IMR-90 (cell line): ENCODE measurements at regions not wholly inside any gene's neighbourhood (a gene's known extent, or its start where the extent isn't known, plus 50 kb on each side); places are given as distances from the start of the nearest gene placed in this dataset.

ENCODE experiments used
- ATAC-seq: fragments of 200-7000 bp; cut with Tn5 transposase; 2 replicates; pipeline ENCODE4 v1.9.1; 2020; ENCODE audit warnings: low read depth, mild to moderate bottlenecking, moderate library complexity
- BruUV-seq: library from RNA; stranded (reverse); fragments of 400-500 nt; replicated peaks from 2 replicates; lab custom pipeline; 2021; lab: Mats Ljungman, UMichigan
- CTCF ChIA-PET: fragments of 300-600 bp; formaldehyde crosslinking; extraction: SDS; loops from one replicate; lab custom pipeline; 2021; ENCODE audit warnings: antibody characterized with exemption; lab: Yijun Ruan, JAX
- POLR2A ChIA-PET: fragments of 300-600 bp; sonication (Branson Sonifier 250); formaldehyde crosslinking; loops from one replicate; lab custom pipeline; 2022; ENCODE audit warnings: antibody characterized with exemption; ENCODE audit not compliant: unreplicated experiment; lab: Charles Lee
- DNase-seq: peaks from one replicate; pipeline ENCODE4 v3.0.0; 2013
- H2AFZ ChIP-seq: replicated peaks from 2 replicates; pipeline ENCODE3; 2013; ENCODE audit warnings: low read length, mild to moderate bottlenecking; ENCODE audit not compliant: poor library complexity
- H2AK5ac ChIP-seq: 2 replicates; pipeline ENCODE4 v1.6.1; 2013; ENCODE audit warnings: low read depth, low read length, inconsistent platforms
- H2AK9ac ChIP-seq: replicated peaks from 2 replicates; pipeline ENCODE3; 2013; ENCODE audit warnings: mild to moderate bottlenecking, low read depth, low read length, moderate library complexity; ENCODE audit not compliant: poor library complexity
- H2BK120ac ChIP-seq: 2 replicates; pipeline ENCODE4 v1.6.1; 2013; ENCODE audit warnings: low read depth, low read length, inconsistent platforms
- H2BK15ac ChIP-seq: 3 replicates; pipeline ENCODE4 v1.6.1; 2013; ENCODE audit warnings: low read depth, low read length, inconsistent platforms
- H2BK20ac ChIP-seq: 2 replicates; pipeline ENCODE4 v1.6.1; 2013; ENCODE audit warnings: low read depth, mild to moderate bottlenecking, inconsistent platforms, low read length, moderate library complexity
- H2BK5ac ChIP-seq: 2 replicates; pipeline ENCODE4 v1.6.1; 2013; ENCODE audit warnings: mild to moderate bottlenecking, low read depth, low read length, inconsistent platforms; ENCODE audit not compliant: poor library complexity, severe bottlenecking
- H3K14ac ChIP-seq: replicated peaks from 2 replicates; pipeline ENCODE4 v1.6.1; 2013; ENCODE audit warnings: low read depth, low read length, inconsistent platforms
- H3K18ac ChIP-seq: 2 replicates; pipeline ENCODE4 v1.6.1; 2013; ENCODE audit warnings: low read depth, low read length, control low read depth
- H3K23ac ChIP-seq: 2 replicates; pipeline ENCODE4 v1.6.1; 2013; ENCODE audit warnings: low read depth, low read length, inconsistent platforms
- H3K27ac ChIP-seq: 2 replicates; pipeline ENCODE4 v1.5.1; 2013; ENCODE audit warnings: mild to moderate bottlenecking, control low read depth, low read length; ENCODE audit not compliant: insufficient read depth
- H3K27me3 ChIP-seq: 2 replicates; pipeline ENCODE4 v1.6.1; 2013; ENCODE audit warnings: low read length; ENCODE audit not compliant: control insufficient read depth, insufficient read depth
- H3K36me3 ChIP-seq: 2 replicates; pipeline ENCODE4 v1.6.1; 2013; ENCODE audit warnings: low read length, mixed read lengths; ENCODE audit not compliant: control insufficient read depth, insufficient read depth
- H3K4ac ChIP-seq: 2 replicates; pipeline ENCODE4 v1.6.1; 2013; ENCODE audit warnings: low read depth, low read length, inconsistent platforms
- H3K4me1 ChIP-seq: 2 replicates; pipeline ENCODE4 v1.6.1; 2013; ENCODE audit warnings: low read length, mixed read lengths; ENCODE audit not compliant: control insufficient read depth, insufficient read depth
- H3K4me2 ChIP-seq: 2 replicates; pipeline ENCODE4 v1.6.1; 2013; ENCODE audit warnings: low read depth, mild to moderate bottlenecking, control low read depth, low read length, moderate library complexity
- H3K4me3 ChIP-seq: 2 replicates; pipeline ENCODE4 v1.5.1; 2013; ENCODE audit warnings: low read depth, mild to moderate bottlenecking, control low read depth, low read length, moderate library complexity; ENCODE audit not compliant: insufficient read depth
- H3K56ac ChIP-seq: 2 replicates; pipeline ENCODE4 v1.6.1; 2013; ENCODE audit warnings: low read length, inconsistent platforms; ENCODE audit not compliant: insufficient read depth; ENCODE audit errors: extremely low read depth
- H3K79me1 ChIP-seq, 2 experiments: 2 replicates each; pipeline ENCODE4 v1.6.1; 2013; ENCODE audit warnings: low read length in 2 of 2, inconsistent platforms in 1 of 2, low read depth in 1 of 2
- H3K9ac ChIP-seq: 2 replicates; pipeline ENCODE4 v1.6.1; 2013; ENCODE audit warnings: low read depth, low read length, control low read depth
- H3K9me1 ChIP-seq: 2 replicates; pipeline ENCODE4 v1.6.1; 2013; ENCODE audit warnings: low read length, inconsistent platforms; ENCODE audit not compliant: insufficient read depth
- H3K9me3 ChIP-seq: 2 replicates; pipeline ENCODE4 v1.6.1; 2013; ENCODE audit warnings: low read length; ENCODE audit not compliant: control insufficient read depth, insufficient read depth
- H4K20me1 ChIP-seq: 2 replicates; pipeline ENCODE4 v1.6.1; 2013; ENCODE audit warnings: low read length, inconsistent platforms; ENCODE audit not compliant: insufficient read depth
- H4K5ac ChIP-seq: 2 replicates; pipeline ENCODE4 v1.6.1; 2013; ENCODE audit warnings: mild to moderate bottlenecking, low read depth, low read length, control low read depth
- H4K8ac ChIP-seq, 2 experiments: 2 replicates each; pipeline ENCODE4 v1.6.1; 2013; ENCODE audit warnings: low read depth in 2 of 2, low read length in 2 of 2, control low read depth in 1 of 2, inconsistent platforms in 1 of 2
- H4K91ac ChIP-seq: 2 replicates; pipeline ENCODE4 v1.6.1; 2013; ENCODE audit warnings: low read depth, low read length, inconsistent platforms; ENCODE audit not compliant: insufficient read depth
- MXI1 ChIP-seq: IDR thresholded peaks from 2 replicates; pipeline ENCODE4 v1.6.1; 2012; ENCODE audit warnings: low read depth, mild to moderate bottlenecking, low read length, moderate library complexity, borderline replicate concordance
- WGBS, 2 experiments: methylation state at CpG; one replicate each; pipeline versions ENCODE4 v1.1.5 to v1.1.7; 2013; ENCODE audit warnings: missing lambda C conversion rate in 2 of 2; ENCODE audit not compliant: insufficient read length in 1 of 2; ENCODE audit errors: extremely low coverage in 2 of 2; 5-methylcytosine and 5-hydroxymethylcytosine counted together
- dilution Hi-C: fragments of 300-500 bp; cut with HindIII; formaldehyde crosslinking; loops from one replicate; pipeline ENCODE4 v1.14.3; 2018; ENCODE audit warnings: low sequenced_read_pairs; ENCODE audit not compliant: unreplicated experiment
- in situ Hi-C: fragments of 300-500 bp; cut with MboI; formaldehyde crosslinking; loops from 3 replicates; pipeline ENCODE4 v1.14.3; 2019; ENCODE audit warnings: low sequenced_read_pairs, inconsistent platforms, mixed read lengths
- intact Hi-C: fragments of 100-400 bp; cut with micrococcal nuclease; formaldehyde crosslinking; loops from 2 replicates; pipeline ENCODE4 v1.10.0; 2022
- TF ChIP-seq, protein P1 (sequence below): fragments of 150-350 bp; IDR thresholded peaks from 2 replicates; pipeline ENCODE4 v1.6.1; 2016; ENCODE audit warnings: low read depth, mild to moderate bottlenecking, low read length, moderate library complexity, borderline replicate concordance
- TF ChIP-seq, protein P2 (sequence below): conservative IDR thresholded peaks from 2 replicates; pipeline ENCODE4 v1.5.1; 2012; ENCODE audit warnings: mild to moderate bottlenecking, low read depth, low read length, improper control_type of control experiment

DNA sequence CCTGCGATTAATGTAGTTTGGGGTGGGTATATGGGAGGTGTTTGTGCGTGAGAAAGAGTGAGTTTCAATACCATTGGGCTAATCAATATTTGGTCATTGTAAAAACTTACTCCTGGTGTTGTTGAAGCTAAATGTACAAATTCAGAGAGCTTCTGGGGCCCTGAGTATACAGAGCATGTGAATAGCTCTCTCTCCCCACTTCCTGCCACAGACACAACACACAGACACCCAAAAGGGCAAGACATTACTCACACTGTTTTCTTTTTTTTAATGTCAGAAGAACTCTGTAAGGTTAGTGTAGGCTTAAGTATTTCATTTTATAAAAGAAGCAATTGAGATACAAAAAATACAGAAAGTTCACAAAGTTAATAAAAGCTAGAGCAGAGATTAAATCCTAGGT lies 151.3 kb upstream of the KCNIP4 start:
- POLR2A ChIA-PET = no interaction called here
- H3K9me3 ChIP-seq = no peaks in the 10 kb centered on the region
- DNase-seq (no peak), ATAC-seq (no peak)
- H2AFZ ChIP-seq = no peak overlapping the region
- BruUV-seq = no TSS peak
- H3K9me1 ChIP-seq = no peaks in the 10 kb centered on the region
- no peaks in the 10 kb centered on the region for H3K4me1 ChIP-seq
- no peak overlapping the region for H3K14ac ChIP-seq
- dilution Hi-C loops (no loop called here), in situ Hi-C loops (no loop called here), intact Hi-C loops (no loop called here)
- no peak overlapping the region for H4K5ac ChIP-seq
- H3K36me3 ChIP-seq = no peaks in the 10 kb centered on the region
- no peaks in the 10 kb centered on the region for H3K27me3 ChIP-seq
- no peak overlapping the region for H4K91ac ChIP-seq
- no peaks in the 10 kb centered on the region for H3K79me1 ChIP-seq
- no peak overlapping the region for H2BK20ac ChIP-seq
- no peak overlapping the region for H2AK9ac ChIP-seq
- H3K18ac ChIP-seq = no peak overlapping the region
- no peak overlapping the region for H2BK5ac ChIP-seq
- TF ChIP-seq, protein P1, sequence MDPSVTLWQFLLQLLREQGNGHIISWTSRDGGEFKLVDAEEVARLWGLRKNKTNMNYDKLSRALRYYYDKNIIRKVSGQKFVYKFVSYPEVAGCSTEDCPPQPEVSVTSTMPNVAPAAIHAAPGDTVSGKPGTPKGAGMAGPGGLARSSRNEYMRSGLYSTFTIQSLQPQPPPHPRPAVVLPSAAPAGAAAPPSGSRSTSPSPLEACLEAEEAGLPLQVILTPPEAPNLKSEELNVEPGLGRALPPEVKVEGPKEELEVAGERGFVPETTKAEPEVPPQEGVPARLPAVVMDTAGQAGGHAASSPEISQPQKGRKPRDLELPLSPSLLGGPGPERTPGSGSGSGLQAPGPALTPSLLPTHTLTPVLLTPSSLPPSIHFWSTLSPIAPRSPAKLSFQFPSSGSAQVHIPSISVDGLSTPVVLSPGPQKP = no peak
- TF ChIP-seq MXI1 = no peak
- TF ChIP-seq, protein P2, sequence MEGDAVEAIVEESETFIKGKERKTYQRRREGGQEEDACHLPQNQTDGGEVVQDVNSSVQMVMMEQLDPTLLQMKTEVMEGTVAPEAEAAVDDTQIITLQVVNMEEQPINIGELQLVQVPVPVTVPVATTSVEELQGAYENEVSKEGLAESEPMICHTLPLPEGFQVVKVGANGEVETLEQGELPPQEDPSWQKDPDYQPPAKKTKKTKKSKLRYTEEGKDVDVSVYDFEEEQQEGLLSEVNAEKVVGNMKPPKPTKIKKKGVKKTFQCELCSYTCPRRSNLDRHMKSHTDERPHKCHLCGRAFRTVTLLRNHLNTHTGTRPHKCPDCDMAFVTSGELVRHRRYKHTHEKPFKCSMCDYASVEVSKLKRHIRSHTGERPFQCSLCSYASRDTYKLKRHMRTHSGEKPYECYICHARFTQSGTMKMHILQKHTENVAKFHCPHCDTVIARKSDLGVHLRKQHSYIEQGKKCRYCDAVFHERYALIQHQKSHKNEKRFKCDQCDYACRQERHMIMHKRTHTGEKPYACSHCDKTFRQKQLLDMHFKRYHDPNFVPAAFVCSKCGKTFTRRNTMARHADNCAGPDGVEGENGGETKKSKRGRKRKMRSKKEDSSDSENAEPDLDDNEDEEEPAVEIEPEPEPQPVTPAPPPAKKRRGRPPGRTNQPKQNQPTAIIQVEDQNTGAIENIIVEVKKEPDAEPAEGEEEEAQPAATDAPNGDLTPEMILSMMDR = no peak
- H3K4ac ChIP-seq = no peak overlapping the region
- H2BK120ac ChIP-seq = no peak overlapping the region
- H4K20me1 ChIP-seq = no peaks in the 10 kb centered on the region
- no peak overlapping the region for H4K8ac ChIP-seq
- H3K9ac ChIP-seq = no peak overlapping the region
- no peak overlapping the region for H3K23ac ChIP-seq
- no peak overlapping the region for H2AK5ac ChIP-seq
- H2BK15ac ChIP-seq = no peak overlapping the region
- CTCF ChIA-PET = no interaction called here
- no peak overlapping the region for H3K56ac ChIP-seq
- H3K4me3 ChIP-seq = no peak overlapping the region
- H3K27ac ChIP-seq = no peak overlapping the region
- H3K4me2 ChIP-seq = no peak overlapping the region
- no CpG with 5 or more reads among the region's 2 CpGs for WGBS, 2 experiments
